K562 (cell line): ENCODE measurements at regions not wholly inside any gene's neighbourhood (a gene's known extent, or its start where the extent isn't known, plus 50 kb on each side); places are given as distances from the start of the nearest gene placed in this dataset.

Experiments used
- EWSR1 ChIP-seq: fragments of 450-650 bp; IDR thresholded peaks from 2 replicates; pipeline ENCODE4 v1.6.1; 2018; ENCODE audit warnings: borderline replicate concordance, mild to moderate bottlenecking, low read depth, moderate library complexity; ENCODE audit not compliant: partially characterized antibody
- L3MBTL2 ChIP-seq: fragments of 450-650 bp; IDR thresholded peaks from 2 replicates; pipeline ENCODE4 v1.6.1; 2016; ENCODE audit warnings: mild to moderate bottlenecking, moderate library complexity
- RFX5 ChIP-seq: IDR thresholded peaks from 2 replicates; pipeline ENCODE4 v1.6.1; 2011; ENCODE audit warnings: low read depth, mild to moderate bottlenecking, improper control_type of control experiment, low read length
- TF ChIP-seq, protein P1 (sequence below), 3 experiments: IDR thresholded peaks in 2 of 3; conservative IDR thresholded peaks in 1 of 3; 2 replicates each; pipeline ENCODE4 v1.5.1; 2011 to 2012; ENCODE audit warnings: low read length in 3 of 3, mild to moderate bottlenecking in 3 of 3, control low read depth in 2 of 3, improper control_type of control experiment in 1 of 3, inconsistent platforms in 1 of 3, low read depth in 1 of 3, mixed read lengths in 1 of 3, moderate library complexity in 1 of 3; ENCODE audit not compliant: insufficient read depth in 2 of 3

DNA sequence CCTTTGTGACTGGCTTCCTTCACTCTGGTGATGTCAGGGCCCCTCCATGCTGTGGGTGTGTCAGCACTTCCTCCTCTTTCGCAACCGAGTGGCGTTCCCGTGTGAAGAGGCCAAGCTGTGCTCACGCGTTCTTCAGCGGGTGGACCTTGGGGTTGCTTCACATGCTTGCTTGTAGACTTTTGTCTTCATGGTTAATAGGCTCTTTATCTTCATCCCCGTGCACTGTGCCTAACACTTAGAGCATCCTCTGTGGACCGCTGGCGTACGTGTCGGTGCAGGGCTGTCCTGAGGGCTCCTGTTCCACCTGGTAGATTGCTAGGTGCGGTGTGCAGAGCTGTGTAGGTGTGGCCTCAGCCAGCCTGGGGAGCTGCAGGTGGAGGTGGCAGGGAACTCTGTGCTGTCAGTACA, 182.3 kb downstream of the OR4M2 start:
- TF ChIP-seq, protein P1, sequence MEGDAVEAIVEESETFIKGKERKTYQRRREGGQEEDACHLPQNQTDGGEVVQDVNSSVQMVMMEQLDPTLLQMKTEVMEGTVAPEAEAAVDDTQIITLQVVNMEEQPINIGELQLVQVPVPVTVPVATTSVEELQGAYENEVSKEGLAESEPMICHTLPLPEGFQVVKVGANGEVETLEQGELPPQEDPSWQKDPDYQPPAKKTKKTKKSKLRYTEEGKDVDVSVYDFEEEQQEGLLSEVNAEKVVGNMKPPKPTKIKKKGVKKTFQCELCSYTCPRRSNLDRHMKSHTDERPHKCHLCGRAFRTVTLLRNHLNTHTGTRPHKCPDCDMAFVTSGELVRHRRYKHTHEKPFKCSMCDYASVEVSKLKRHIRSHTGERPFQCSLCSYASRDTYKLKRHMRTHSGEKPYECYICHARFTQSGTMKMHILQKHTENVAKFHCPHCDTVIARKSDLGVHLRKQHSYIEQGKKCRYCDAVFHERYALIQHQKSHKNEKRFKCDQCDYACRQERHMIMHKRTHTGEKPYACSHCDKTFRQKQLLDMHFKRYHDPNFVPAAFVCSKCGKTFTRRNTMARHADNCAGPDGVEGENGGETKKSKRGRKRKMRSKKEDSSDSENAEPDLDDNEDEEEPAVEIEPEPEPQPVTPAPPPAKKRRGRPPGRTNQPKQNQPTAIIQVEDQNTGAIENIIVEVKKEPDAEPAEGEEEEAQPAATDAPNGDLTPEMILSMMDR (IDR thresholded peaks at IDR 0.05 in 2 of 3, conservative IDR thresholded peaks at IDR 0.05 in 1 of 3; ENCODE audit: insufficient read depth in 2 of 3, low read depth in 1 of 3, low read length in 3 of 3): no peak
- TF ChIP-seq RFX5 (no peak), EWSR1 (no peak), L3MBTL2 (no peak)
